IPS-18c (cell line): ENCODE measurements at regions not wholly inside any gene's neighbourhood (a gene's known extent, or its start where the extent isn't known, plus 50 kb on each side); places are given as distances from the start of the nearest gene placed in this dataset.
"Not testable (repeated sequence)": the region's sequence is repeated elsewhere in the genome, so short reads cannot be mapped to it uniquely, and the experiment has no call there.

ENCODE experiments used
- H3K4me3 ChIP-seq: 2 replicates; pipeline ENCODE4 v1.7.0; 2013; ENCODE audit warnings: low read depth, mild to moderate bottlenecking, low read length, moderate library complexity; ENCODE audit not compliant: insufficient read depth
- H3K9me3 ChIP-seq: one replicate; pipeline ENCODE4 v1.6.1; 2013; ENCODE audit warnings: mild to moderate bottlenecking, low read length, moderate library complexity; ENCODE audit not compliant: control insufficient read depth, insufficient read depth

GRCh38 chr6:21937466-21937865, 343.9 kb downstream of the SOX4 start:
- no peaks in the 10 kb centered on the region for H3K9me3 ChIP-seq
- H3K4me3 ChIP-seq, result no peak overlapping the region

DNA sequence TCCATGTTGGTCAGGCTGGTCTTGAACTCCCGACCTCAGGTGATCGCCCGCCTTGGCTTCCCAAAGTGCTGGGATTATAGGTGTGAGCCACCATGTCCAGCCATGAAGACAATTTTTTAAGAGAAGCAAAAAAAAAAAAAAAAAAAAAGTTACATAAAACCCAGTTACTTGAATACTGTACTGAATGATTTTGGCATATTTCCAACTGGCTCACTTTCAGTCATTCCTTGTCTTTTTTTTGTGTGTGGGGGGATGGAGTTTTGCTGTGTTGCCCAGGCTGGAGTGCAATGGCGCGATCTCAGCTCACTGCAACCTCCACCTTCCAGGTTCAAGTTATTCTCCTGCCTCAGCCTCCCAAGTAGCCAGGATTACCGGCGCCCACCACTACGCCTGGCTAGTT, 345.5 kb downstream of the SOX4 start:
- not testable (repeated sequence) for H3K4me3 ChIP-seq, H3K9me3 ChIP-seq

DNA sequence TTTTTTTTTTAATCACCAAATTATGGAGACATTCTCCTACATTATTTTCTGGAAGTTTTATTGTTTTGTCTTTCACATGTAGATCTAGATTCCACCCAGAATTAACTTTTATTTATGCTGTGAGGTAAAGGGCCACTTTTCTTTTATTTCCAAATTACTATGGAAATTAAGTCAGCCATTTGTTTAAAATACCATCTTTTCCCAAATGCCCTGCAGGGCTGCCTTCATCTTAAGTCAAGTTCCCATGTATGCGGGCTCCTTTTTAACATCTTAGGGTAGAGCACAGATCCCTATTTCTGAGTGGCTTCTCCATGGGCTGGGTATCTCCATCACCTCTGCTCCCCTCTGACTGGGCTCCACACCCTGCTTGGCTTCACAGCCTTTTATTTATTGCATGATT, 348.4 kb downstream of the SOX4 start:
- Histone ChIP-seq H3K4me3 (no peak overlapping the region), H3K9me3 (no peaks in the 10 kb centered on the region)

- Histone ChIP-seq H3K9me3 (no peaks in the 10 kb centered on the region), H3K4me3 (no peak overlapping the region)
These were observed 349.3 kb downstream of the SOX4 start for GRCh38 chr6:21942897-21943296.

- Histone ChIP-seq H3K9me3 (no peaks in the 10 kb centered on the region), H3K4me3 (no peak overlapping the region)
These were observed 350.5 kb downstream of the PRL start for GRCh38 chr6:21946298-21946783.

- H3K9me3 ChIP-seq, H3K4me3 ChIP-seq: not testable (repeated sequence)
These were observed 349.6 kb downstream of the PRL start for GRCh38 chr6:21947227-21947626.

GRCh38 chr6:21947731-21948386, 349.0 kb downstream of the PRL start:
- Histone ChIP-seq H3K9me3 (no peaks in the 10 kb centered on the region), H3K4me3 (no peak overlapping the region)

GRCh38 chr6:21949211-21949801, 347.5 kb downstream of the PRL start:
- Histone ChIP-seq H3K9me3 (no peaks in the 10 kb centered on the region), H3K4me3 (no peak overlapping the region)

- Histone ChIP-seq H3K4me3 (no peak overlapping the region), H3K9me3 (no peaks in the 10 kb centered on the region)
These were observed 344.5 kb downstream of the PRL start for GRCh38 chr6:21952367-21952766.

DNA sequence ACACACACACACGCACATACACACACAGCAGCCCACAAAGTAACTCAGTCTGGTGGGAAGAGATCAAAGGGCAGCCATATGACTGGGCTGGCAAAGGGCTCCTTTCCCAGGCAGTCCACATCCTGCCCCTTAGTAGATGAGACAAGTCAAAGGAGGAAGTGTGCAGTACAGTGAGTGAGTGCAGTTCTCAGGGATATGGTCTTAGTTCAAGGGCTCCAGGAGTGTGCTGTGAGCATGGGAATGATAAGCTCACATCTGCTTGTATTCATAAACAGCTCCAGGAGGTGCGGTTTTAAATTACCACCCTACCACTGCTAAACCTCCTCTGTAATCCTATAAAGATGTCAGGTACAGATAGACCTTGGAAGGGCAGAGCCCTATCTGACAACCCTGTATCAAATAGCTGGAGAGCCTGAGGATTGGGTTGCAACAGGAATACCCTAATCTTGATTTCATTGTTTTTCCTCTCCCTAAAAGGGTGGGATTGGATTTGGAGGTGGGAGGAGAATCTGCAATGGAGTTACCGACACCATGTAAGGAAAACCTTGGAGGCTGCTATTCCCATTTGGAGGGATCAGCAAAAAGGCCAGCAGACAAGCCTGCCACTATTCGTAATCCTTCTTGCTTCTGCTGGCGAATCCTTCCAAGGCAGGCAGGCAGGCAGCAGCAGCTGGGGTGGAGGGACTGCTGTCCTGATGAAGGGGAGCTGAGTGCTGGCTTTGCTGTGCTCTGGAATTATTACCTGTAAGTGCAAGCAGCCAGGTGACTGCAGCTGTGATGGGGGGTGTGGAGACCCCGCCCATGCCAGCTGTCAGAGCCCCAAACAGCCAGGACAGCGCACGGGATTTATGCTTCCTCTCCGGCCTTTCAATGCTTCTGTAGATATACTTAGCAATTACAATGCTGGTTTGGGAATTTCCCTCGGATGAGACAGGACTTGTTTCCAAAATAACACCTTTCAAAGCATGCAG, 342.7 kb downstream of the PRL start:
- no peak overlapping the region for H3K4me3 ChIP-seq
- H3K9me3 ChIP-seq, result no peaks in the 10 kb centered on the region

GRCh38 chr6:21955053-21955595, 341.7 kb downstream of the PRL start:
- Histone ChIP-seq H3K9me3 (no peaks in the 10 kb centered on the region), H3K4me3 (no peak overlapping the region)

- Histone ChIP-seq H3K4me3 (no peak overlapping the region), H3K9me3 (no peaks in the 10 kb centered on the region)
These were observed 340.9 kb downstream of the PRL start for GRCh38 chr6:21955951-21956350.

DNA sequence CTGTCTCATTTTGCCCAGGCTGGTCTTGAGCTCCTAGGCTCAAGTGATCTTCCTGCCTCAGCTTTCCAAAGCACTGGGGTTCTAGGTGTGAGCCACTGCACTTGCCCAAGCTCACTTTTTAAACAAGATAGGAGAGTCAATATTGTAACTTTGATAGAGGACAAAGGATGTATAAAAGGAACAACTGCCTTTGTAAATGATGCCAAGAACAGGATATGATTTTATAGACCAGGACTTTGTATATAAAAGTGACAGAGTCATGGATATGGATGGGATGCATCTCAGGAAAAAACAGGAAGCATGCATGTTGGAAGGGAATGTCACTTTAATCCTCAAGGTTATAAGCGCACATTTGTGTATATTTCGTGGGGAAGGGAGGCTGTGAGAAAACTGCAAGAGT, 338.4 kb downstream of the PRL start:
- H3K4me3 ChIP-seq, result no peak overlapping the region
- no peaks in the 10 kb centered on the region for H3K9me3 ChIP-seq

DNA sequence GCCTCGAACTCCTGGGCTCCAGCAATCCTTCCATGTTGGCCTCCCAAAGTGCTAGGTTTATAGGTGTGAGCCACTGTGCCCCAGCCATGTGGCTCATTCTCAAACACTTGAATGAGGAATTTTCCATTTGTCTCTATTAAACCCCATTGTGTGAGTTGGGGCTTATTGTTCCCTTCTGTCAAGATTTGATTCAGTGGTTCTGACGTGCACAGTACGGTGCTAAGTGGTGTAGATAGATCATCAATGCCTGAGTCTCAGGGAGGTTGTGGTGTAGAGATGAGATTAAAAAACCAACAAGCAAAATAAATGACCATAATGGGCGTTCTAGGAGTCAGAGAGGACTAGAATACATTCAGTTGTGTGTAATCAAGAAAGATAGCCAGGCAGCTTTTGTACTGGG, 335.6 kb downstream of the PRL start:
- Histone ChIP-seq H3K9me3 (no peaks in the 10 kb centered on the region), H3K4me3 (no peak overlapping the region)

DNA sequence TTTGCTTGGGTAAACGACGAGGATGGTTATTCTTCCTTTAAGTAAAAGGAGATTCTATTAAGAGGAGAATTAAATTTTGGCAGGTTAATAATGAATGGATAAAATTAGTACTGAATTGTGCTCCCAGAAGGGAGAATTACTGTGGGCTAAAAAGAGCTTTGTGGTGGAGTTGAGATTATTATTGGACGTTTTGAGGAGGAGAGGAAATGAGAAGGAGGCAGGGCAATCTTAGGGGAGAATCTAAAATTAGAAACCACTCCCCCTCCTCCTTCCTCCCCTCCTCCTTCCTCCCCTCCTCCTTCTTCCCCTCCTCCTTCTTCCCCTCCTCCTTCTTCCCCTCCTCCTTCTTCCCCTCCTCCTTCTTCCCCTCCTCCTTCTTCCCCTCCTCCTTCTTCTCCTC, 331.8 kb downstream of the PRL start:
- Histone ChIP-seq H3K4me3 (no peak overlapping the region), H3K9me3 (no peaks in the 10 kb centered on the region)

- no peaks in the 10 kb centered on the region for H3K9me3 ChIP-seq
- no peak overlapping the region for H3K4me3 ChIP-seq
These were observed 330.8 kb downstream of the PRL start for GRCh38 chr6:21965953-21966539.
